Choroid plexus epithelial cell (primary cell): ENCODE measurements at regions not wholly inside any gene's neighbourhood (a gene's known extent, or its start where the extent isn't known, plus 50 kb on each side); places are given as distances from the start of the nearest gene placed in this dataset.

Experiments
- DNase-seq: peaks from one replicate; pipeline ENCODE4 v3.0.0-alpha.2; 2010; ENCODE audit warnings: low read depth
- H3K4me3 ChIP-seq: 2 replicates; pipeline ENCODE4 v1.5.1; 2011; ENCODE audit warnings: low read depth, mild to moderate bottlenecking, control low read depth, low read length, moderate library complexity
- TF ChIP-seq, protein P1 (sequence below): conservative IDR thresholded peaks from 2 replicates; pipeline ENCODE4 v1.5.1; 2011; ENCODE audit warnings: low read depth, mild to moderate bottlenecking, control low read depth, inconsistent platforms, low read length, moderate library complexity

DNA sequence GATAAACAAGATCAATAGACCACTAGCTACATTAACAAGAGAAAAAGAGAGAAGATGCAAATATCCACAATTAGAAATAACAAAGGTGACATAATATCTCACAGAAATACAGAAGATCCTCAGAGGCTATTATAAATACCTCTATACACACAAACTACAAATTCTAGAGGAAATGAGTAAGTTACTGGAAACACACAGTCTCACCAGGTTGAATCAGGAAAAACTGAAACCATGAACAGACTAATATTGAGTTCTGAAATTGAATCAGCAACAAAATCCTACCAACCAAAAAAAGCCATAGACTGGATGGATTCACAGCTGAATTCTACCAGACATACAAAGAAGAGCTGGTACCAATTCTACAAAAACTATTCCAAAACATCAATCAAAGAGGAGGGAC, 211.8 kb upstream of the CPEB2 start:
- no peak for DNase-seq
- no peak overlapping the region for H3K4me3 ChIP-seq
- TF ChIP-seq, protein P1, sequence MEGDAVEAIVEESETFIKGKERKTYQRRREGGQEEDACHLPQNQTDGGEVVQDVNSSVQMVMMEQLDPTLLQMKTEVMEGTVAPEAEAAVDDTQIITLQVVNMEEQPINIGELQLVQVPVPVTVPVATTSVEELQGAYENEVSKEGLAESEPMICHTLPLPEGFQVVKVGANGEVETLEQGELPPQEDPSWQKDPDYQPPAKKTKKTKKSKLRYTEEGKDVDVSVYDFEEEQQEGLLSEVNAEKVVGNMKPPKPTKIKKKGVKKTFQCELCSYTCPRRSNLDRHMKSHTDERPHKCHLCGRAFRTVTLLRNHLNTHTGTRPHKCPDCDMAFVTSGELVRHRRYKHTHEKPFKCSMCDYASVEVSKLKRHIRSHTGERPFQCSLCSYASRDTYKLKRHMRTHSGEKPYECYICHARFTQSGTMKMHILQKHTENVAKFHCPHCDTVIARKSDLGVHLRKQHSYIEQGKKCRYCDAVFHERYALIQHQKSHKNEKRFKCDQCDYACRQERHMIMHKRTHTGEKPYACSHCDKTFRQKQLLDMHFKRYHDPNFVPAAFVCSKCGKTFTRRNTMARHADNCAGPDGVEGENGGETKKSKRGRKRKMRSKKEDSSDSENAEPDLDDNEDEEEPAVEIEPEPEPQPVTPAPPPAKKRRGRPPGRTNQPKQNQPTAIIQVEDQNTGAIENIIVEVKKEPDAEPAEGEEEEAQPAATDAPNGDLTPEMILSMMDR = no peak

DNA sequence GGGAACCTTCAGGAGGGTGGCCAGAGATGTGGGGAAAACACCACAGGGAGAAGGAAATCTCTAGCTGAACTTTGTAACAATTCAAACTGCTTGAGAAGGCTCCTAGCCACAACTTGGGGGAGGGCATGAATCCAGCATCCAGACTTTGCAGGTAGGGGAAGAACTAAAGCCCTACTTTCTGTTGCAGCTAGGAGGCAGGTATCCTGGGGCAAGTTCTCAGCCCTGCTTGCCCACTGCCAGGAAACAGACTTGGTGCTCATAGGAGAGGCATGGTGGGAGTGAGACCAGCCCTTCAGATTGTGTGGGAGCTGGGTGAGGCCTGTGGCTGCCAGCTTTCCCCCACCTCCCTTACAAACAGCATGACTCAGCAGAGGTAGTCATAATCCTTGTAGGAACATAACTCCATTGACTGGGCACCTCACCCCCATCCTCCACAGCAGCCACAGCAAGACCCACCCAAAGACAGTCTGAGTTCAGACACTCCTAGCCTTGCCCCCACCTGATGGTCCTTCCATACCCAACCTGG, 209.5 kb upstream of the CPEB2 start:
- no peak overlapping the region for H3K4me3 ChIP-seq
- no peak for DNase-seq
- TF ChIP-seq, protein P1 = no peak

DNA sequence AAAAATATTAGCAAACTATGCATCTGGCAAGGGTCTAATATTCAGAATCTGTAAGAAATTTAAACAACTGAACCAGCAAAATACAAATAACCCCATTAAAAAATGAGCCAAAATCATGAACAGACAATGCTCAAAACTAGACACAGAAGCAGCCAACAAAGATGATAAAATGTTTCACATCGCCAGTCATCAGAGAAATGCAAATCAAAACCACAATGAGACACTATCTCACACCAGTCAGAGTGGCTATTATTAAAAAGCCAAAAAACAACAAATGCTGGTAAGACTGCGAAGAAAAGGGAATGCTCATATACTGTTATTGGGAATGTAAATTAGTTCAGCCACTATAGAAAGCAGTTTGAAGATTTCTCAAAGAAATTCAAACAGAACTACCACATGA, 201.3 kb upstream of the CPEB2 start:
- DNase-seq = no peak
- no peak overlapping the region for H3K4me3 ChIP-seq
- TF ChIP-seq, protein P1 = no peak

DNA sequence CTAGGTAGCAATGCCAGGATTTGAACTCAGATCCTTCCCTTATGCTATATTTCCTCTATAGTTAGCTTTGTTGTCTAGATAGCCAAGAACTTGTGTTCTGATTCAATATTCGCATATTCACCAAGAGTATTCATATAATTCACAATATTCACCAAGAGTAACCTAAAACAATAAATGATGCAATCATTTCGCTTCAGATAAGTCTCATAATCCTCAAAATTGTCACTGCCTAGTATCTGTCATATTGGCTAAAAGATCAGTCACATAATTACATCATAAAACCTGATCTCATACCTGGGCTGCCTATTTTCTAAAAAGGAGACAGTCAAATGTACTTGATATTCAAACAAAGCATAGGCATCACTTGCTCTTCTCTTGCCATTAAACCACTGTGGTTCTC, 199.7 kb upstream of the CPEB2 start:
- no peak overlapping the region for H3K4me3 ChIP-seq
- TF ChIP-seq, protein P1 = no peak
- no peak for DNase-seq

DNA sequence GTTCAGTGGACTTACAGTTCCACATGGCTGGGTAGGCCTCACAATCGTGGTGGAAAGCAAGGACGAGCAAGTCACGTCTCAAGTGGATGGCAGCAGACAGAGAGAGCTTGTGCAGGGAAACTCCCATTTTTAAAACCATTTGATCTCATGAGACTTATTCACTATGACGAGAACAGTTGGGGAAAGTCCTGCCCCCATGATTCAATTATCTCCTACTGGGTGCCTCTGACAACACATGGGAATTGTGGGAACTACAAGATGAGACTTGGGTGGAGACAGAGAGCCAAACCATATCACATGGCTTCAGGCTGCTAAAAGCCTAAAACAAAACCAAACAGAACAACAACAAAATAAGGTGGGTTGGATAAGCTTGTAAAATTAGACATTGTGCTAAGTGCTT, 194.4 kb upstream of the CPEB2 start:
- H3K4me3 ChIP-seq = no peak overlapping the region
- DNase-seq = no peak
- TF ChIP-seq, protein P1 = no peak

DNA sequence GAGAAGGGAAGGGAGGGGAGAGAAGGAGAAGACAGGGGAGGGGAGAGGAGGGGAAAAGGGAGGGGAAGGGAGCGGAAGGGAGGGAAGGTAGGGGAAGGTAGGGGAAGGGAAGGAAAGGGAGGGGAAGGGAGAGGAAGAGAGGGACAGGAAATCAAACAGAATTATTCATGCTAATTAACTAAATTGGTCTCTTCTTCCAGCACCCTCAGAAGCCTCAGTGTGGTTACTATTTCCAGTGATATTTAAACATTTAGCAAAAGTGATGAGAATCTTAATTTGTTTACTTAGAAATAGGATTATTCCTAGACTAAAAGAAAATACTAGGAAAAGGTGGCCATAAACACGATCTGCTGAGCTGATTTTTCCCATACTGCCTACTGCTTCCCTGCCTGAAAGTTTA, 193.1 kb upstream of the CPEB2 start:
- TF ChIP-seq, protein P1 = no peak
- no peak overlapping the region for H3K4me3 ChIP-seq
- DNase-seq = no peak

DNA sequence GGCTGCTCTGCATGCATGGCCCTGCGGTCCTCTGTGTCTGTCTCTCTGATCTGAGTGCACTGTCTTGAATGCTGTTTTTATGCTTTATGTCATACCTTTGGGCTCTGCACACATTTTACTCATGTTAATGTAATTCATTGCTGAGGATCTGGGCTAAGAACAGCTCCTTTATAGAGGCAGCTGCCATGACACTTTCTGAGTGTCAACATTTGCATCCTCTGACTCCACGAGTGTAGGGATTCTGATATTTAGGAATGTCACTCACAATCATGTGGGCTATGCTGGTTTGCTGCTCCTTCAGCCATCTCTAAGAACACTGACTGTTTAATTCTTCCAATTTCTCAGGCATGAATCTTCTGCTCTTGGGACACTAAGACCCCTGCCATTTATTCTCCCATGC, 192.2 kb upstream of the CPEB2 start:
- no peak for DNase-seq
- H3K4me3 ChIP-seq = no peak overlapping the region
- TF ChIP-seq, protein P1 = no peak
